HL-60 (cell line): ENCODE measurements at regions not wholly inside any gene's neighbourhood (a gene's known extent, or its start where the extent isn't known, plus 50 kb on each side); places are given as distances from the start of the nearest gene placed in this dataset.

Source experiments
- DNase-seq, 2 experiments: peaks; one replicate each; pipeline ENCODE4 v3.0.0-alpha.2; 2010 to 2020; ENCODE audit warnings: low read depth in 1 of 2, low spot score in 1 of 2
- H3K27ac ChIP-seq: fragments of 250-450 bp; sonication (Bioruptor Pico); replicated peaks from 2 replicates; pipeline ENCODE4 v1.5.1; 2020; ENCODE audit warnings: mild to moderate bottlenecking, moderate library complexity
- H3K27me3 ChIP-seq: fragments of 250-450 bp; sonication (Bioruptor Pico); 2 replicates; pipeline ENCODE4 v1.5.1; 2021; ENCODE audit warnings: mild to moderate bottlenecking, moderate library complexity; ENCODE audit not compliant: insufficient read depth, poor library complexity, severe bottlenecking
- H3K4me3 ChIP-seq: replicated peaks from 2 replicates; pipeline ENCODE4 v1.5.1; 2011; ENCODE audit warnings: mild to moderate bottlenecking, control low read depth, low read length; ENCODE audit not compliant: insufficient read depth
- GABPA ChIP-seq: IDR thresholded peaks from 2 replicates; pipeline ENCODE4 v1.6.1; 2012; ENCODE audit warnings: low read depth
- POLR2AphosphoS5 ChIP-seq: IDR thresholded peaks from 2 replicates; pipeline ENCODE4 v1.6.1; 2012; ENCODE audit warnings: low read depth
- SPI1 ChIP-seq: IDR thresholded peaks from 2 replicates; pipeline ENCODE4 v1.6.1; 2012; ENCODE audit warnings: low read depth, mild to moderate bottlenecking, borderline replicate concordance
- TF ChIP-seq, protein P1 (sequence below): IDR thresholded peaks from 2 replicates; pipeline ENCODE4 v1.6.1; 2012; ENCODE audit warnings: low read depth; ENCODE audit not compliant: insufficient replicate concordance
- TF ChIP-seq, protein P2 (sequence below): IDR thresholded peaks from one replicate; pipeline ENCODE4 v1.5.1; 2011; ENCODE audit warnings: low read length, control low read depth, inconsistent platforms; ENCODE audit not compliant: insufficient read depth

DNA sequence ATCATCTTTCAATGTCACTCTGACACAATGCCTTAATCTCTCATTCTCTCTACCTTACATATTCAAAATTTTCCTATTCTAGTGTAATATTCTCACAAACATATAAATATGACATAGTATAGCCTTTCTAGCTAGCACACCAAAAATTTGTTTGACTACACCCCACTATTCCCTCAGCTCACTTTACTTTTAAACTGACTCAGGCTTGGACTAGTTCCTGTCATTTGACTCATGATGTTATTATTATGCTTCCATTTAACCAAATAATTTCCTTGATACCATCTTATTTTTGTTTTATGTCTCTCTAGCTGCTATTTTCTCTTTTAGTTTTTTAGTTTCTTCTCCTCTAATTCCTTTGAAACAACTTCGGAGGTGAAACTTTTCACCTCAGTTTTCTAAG lies 1745.6 kb upstream of the PCDH20 start:
- no peak overlapping the region for H3K4me3 ChIP-seq
- no peak for DNase-seq
- H3K27me3 ChIP-seq = no peaks in the 10 kb centered on the region
- H3K27ac ChIP-seq = no peak overlapping the region
- TF ChIP-seq, protein P1, sequence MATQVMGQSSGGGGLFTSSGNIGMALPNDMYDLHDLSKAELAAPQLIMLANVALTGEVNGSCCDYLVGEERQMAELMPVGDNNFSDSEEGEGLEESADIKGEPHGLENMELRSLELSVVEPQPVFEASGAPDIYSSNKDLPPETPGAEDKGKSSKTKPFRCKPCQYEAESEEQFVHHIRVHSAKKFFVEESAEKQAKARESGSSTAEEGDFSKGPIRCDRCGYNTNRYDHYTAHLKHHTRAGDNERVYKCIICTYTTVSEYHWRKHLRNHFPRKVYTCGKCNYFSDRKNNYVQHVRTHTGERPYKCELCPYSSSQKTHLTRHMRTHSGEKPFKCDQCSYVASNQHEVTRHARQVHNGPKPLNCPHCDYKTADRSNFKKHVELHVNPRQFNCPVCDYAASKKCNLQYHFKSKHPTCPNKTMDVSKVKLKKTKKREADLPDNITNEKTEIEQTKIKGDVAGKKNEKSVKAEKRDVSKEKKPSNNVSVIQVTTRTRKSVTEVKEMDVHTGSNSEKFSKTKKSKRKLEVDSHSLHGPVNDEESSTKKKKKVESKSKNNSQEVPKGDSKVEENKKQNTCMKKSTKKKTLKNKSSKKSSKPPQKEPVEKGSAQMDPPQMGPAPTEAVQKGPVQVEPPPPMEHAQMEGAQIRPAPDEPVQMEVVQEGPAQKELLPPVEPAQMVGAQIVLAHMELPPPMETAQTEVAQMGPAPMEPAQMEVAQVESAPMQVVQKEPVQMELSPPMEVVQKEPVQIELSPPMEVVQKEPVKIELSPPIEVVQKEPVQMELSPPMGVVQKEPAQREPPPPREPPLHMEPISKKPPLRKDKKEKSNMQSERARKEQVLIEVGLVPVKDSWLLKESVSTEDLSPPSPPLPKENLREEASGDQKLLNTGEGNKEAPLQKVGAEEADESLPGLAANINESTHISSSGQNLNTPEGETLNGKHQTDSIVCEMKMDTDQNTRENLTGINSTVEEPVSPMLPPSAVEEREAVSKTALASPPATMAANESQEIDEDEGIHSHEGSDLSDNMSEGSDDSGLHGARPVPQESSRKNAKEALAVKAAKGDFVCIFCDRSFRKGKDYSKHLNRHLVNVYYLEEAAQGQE = no peak
- TF ChIP-seq POLR2AphosphoS5 (no peak), GABPA (no peak), SPI1 (no peak)
- TF ChIP-seq, protein P2, sequence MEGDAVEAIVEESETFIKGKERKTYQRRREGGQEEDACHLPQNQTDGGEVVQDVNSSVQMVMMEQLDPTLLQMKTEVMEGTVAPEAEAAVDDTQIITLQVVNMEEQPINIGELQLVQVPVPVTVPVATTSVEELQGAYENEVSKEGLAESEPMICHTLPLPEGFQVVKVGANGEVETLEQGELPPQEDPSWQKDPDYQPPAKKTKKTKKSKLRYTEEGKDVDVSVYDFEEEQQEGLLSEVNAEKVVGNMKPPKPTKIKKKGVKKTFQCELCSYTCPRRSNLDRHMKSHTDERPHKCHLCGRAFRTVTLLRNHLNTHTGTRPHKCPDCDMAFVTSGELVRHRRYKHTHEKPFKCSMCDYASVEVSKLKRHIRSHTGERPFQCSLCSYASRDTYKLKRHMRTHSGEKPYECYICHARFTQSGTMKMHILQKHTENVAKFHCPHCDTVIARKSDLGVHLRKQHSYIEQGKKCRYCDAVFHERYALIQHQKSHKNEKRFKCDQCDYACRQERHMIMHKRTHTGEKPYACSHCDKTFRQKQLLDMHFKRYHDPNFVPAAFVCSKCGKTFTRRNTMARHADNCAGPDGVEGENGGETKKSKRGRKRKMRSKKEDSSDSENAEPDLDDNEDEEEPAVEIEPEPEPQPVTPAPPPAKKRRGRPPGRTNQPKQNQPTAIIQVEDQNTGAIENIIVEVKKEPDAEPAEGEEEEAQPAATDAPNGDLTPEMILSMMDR = no peak

DNA sequence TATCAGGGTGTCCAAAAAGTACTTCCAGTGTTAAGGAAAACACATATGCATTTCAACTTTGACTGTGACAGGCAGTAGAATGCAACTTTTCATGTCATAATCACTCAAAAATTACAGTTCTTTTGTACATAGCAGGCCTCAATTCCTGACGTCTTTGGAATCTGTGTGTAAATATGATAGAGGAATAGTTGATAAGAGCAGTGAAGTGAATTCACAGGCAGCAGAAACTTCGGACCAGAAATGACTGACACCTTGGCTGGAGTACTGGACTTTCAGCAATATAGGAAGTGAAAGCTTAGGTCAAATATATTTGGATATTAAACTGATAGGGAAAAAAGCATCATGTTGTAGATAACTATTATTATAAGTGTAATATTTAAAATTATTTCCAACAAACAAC lies 1741.2 kb upstream of the PCDH20 start:
- no peak for DNase-seq
- H3K27me3 ChIP-seq = no peaks in the 10 kb centered on the region
- no peak overlapping the region for H3K4me3 ChIP-seq
- no peak overlapping the region for H3K27ac ChIP-seq
- TF ChIP-seq, protein P2 = no peak
- TF ChIP-seq GABPA = no peak
- no peak for TF ChIP-seq SPI1
- TF ChIP-seq POLR2AphosphoS5 = no peak
- TF ChIP-seq, protein P1 = no peak

DNA sequence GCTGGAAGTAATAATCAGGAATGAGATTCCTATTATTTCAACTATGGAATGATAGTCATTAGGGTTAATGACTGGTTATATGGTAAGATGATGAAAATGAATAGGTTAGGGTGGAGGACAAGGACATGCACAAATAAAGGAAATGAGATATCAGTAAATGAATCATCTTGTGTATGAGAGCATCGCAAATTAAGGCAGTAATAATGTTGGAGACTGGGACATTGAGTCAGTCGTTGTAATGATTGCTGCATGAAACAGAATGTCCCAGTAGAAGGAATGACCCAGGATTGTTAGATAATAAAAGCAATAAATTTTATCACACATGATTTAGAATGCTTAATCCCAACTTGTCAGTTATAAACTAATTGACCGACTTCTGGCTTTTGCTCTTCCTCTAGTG lies 1733.7 kb upstream of the PCDH20 start:
- Histone ChIP-seq H3K27me3 (no peaks in the 10 kb centered on the region), H3K4me3 (no peak overlapping the region), H3K27ac (no peak overlapping the region)
- TF ChIP-seq, protein P2 = no peak
- TF ChIP-seq SPI1 = no peak
- no peak for TF ChIP-seq POLR2AphosphoS5
- TF ChIP-seq, protein P1 = no peak
- no peak for TF ChIP-seq GABPA
- DNase-seq = no peak
